HG03159 (cell line): ENCODE measurements at regions not wholly inside any gene's neighbourhood (a gene's known extent, or its start where the extent isn't known, plus 50 kb on each side); places are given as distances from the start of the nearest gene placed in this dataset.

ENCODE experiments used
- ATAC-seq: cut with Tn5 transposase; IDR thresholded peaks from one replicate; pipeline ENCODE4 v1.9.1; 2021; ENCODE audit warnings: mild to moderate bottlenecking, moderate library complexity; ENCODE audit not compliant: unreplicated experiment

- ATAC-seq = no peak
Measured at GRCh38 chr2:489838-490237, 187.4 kb downstream of the TMEM18 start.

GRCh38 chr2:489084-489483 lies 188.1 kb downstream of the TMEM18 start:
- no peak for ATAC-seq

GRCh38 chr2:487186-488079 lies 189.8 kb downstream of the TMEM18 start:
- no peak for ATAC-seq

- no peak for ATAC-seq
Measured at GRCh38 chr2:486371-486770, 190.8 kb downstream of the TMEM18 start.

GRCh38 chr2:481388-481787 lies 193.5 kb upstream of the ALKAL2 start:
- no peak for ATAC-seq

GRCh38 chr2:479490-480176 lies 191.7 kb upstream of the ALKAL2 start:
- ATAC-seq = no peak

GRCh38 chr2:479031-479430 lies 191.1 kb upstream of the ALKAL2 start:
- ATAC-seq = no peak

- no peak for ATAC-seq
Measured at GRCh38 chr2:471560-471959, 183.7 kb upstream of the ALKAL2 start.

- no peak for ATAC-seq
Measured at GRCh38 chr2:469514-469913, 181.6 kb upstream of the ALKAL2 start.

- ATAC-seq = no peak
Measured at GRCh38 chr2:468648-469336, 180.9 kb upstream of the ALKAL2 start.

- no peak for ATAC-seq
Measured at GRCh38 chr2:467892-468647, 180.2 kb upstream of the ALKAL2 start.

- no peak for ATAC-seq
Measured at GRCh38 chr2:467543-467891, 179.6 kb upstream of the ALKAL2 start.

- ATAC-seq = no peak
Measured at GRCh38 chr2:467101-467500, 179.2 kb upstream of the ALKAL2 start.

GRCh38 chr2:464562-465309 lies 176.8 kb upstream of the ALKAL2 start:
- ATAC-seq = no peak

GRCh38 chr2:460861-461260 lies 173.0 kb upstream of the ALKAL2 start:
- ATAC-seq = peak; percentile 58

GRCh38 chr2:459931-460330 lies 172.0 kb upstream of the ALKAL2 start:
- ATAC-seq = no peak

GRCh38 chr2:458425-458815 lies 170.5 kb upstream of the ALKAL2 start:
- no peak for ATAC-seq

- ATAC-seq = no peak
Measured at GRCh38 chr2:457792-458424, 170.0 kb upstream of the ALKAL2 start.

GRCh38 chr2:457262-457661 lies 169.4 kb upstream of the ALKAL2 start:
- ATAC-seq = no peak

- no peak for ATAC-seq
Measured at GRCh38 chr2:455913-456312, 168.0 kb upstream of the ALKAL2 start.
